ENCODE measurements at regions not wholly inside any gene's neighbourhood (a gene's known extent, or its start where the extent isn't known, plus 50 kb on each side); places are given as distances from the start of the nearest gene placed in this dataset.

DNA sequence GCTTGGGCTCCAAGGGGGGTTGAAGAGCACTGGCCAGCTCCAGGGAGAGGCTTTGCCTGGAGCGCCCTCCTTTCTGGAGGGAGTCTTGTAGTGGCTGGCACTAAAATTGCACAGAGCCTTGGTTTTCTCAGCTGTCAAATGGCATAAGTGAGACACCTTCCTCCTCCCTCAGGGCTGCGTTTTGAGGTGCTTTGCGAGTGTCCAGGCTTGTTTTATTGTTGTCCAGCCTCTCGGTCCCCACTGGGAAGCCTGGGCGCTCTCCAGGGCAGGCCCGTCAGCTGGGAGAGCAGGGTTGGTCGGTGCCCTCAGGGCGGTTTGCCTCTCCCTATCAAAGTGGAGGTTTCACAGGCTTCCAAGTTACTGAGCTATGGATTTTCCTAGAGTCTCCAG lies 149.3 kb upstream of the B3GAT1 start:
- CTCF ChIA-PET = interaction anchor here (1.5 kb wide), 1 partner anchor 13 kb away, joined by 3 read pairs; no protein-coding TSS in a partner anchor
- TF ChIP-seq CTBP1 (IDR thresholded peaks at IDR 0.05; ENCODE audit: borderline replicate concordance) (no peak), ARNT (IDR thresholded peaks at IDR 0.05) (no peak), NFRKB (IDR thresholded peaks at IDR 0.05) (no peak), ELF4 (IDR thresholded peaks at IDR 0.05) (no peak), HDGF (IDR thresholded peaks at IDR 0.05; ENCODE audit: borderline replicate concordance) (no peak), SP1 (IDR thresholded peaks at IDR 0.05) (no peak), FOXA1 (IDR thresholded peaks at IDR 0.05) (no peak), LEF1 (IDR thresholded peaks at IDR 0.05; ENCODE audit: borderline replicate concordance) (no peak), FOXM1 (IDR thresholded peaks at IDR 0.05; ENCODE audit: borderline replicate concordance) (no peak), SUZ12 (IDR thresholded peaks at IDR 0.05) (no peak)
- TF ChIP-seq, protein P1, sequence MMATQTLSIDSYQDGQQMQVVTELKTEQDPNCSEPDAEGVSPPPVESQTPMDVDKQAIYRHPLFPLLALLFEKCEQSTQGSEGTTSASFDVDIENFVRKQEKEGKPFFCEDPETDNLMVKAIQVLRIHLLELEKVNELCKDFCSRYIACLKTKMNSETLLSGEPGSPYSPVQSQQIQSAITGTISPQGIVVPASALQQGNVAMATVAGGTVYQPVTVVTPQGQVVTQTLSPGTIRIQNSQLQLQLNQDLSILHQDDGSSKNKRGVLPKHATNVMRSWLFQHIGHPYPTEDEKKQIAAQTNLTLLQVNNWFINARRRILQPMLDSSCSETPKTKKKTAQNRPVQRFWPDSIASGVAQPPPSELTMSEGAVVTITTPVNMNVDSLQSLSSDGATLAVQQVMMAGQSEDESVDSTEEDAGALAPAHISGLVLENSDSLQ (IDR thresholded peaks at IDR 0.05) = no peak
- POLR2A ChIA-PET = no interaction called here
- no peak for DNase-seq (ENCODE audit: extremely low spot score)

DNA sequence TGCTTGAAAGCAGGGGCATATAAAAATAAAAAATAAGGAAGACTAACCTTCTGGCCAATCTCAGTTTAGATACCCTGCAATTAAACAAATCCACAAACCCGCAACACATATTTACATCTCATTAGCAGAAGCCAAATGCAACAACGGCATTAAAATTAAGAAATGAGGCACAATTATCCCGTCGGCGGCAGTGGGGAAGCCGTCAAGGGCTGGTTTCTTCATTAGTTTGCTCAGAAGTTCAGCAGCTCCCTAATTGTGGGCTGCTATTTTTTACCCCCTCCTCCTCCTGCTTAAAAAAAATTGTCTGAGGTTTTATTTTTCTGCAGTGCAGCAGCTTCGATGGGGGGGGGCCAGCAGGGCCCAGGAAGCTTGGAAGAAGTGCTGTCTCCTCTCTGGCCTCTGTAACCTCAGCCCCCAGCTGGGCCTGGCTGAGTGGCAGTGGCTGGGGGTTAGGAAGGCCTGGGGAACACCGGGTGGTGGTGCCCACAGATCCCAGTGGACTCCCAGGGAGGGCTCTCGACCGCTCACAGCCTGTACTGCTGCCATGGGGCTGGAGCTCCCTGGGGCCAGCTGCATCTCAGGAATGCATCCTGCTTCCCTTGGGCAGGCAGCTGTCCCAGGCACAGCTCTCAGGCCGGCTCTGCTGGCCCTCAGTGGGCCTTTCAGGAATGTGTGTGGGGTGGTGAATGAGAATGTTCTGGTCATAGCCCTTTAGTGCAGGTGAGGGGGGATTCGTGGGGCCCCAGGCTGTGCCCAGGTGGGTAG lies 148.7 kb upstream of the B3GAT1 start:
- DNase-seq (ENCODE audit: extremely low spot score) = no peak
- TF ChIP-seq ELF4 (IDR thresholded peaks at IDR 0.05) (no peak), SUZ12 (IDR thresholded peaks at IDR 0.05) (no peak), FOXK2 (IDR thresholded peaks at IDR 0.05) (no peak), CTBP1 (IDR thresholded peaks at IDR 0.05; ENCODE audit: borderline replicate concordance) (no peak), NFRKB (IDR thresholded peaks at IDR 0.05) (no peak), FOXM1 (IDR thresholded peaks at IDR 0.05; ENCODE audit: borderline replicate concordance) (no peak), HDGF (IDR thresholded peaks at IDR 0.05; ENCODE audit: borderline replicate concordance) (no peak), TARDBP (IDR thresholded peaks at IDR 0.05) (no peak), LEF1 (IDR thresholded peaks at IDR 0.05; ENCODE audit: borderline replicate concordance) (no peak), ARNT (IDR thresholded peaks at IDR 0.05) (no peak), L3MBTL2 (conservative IDR thresholded peaks at IDR 0.05) (no peak), ZNF384 (IDR thresholded peaks at IDR 0.05) (no peak), SP1 (IDR thresholded peaks at IDR 0.05) (no peak), BHLHE40 (IDR thresholded peaks at IDR 0.05; ENCODE audit: borderline replicate concordance) (no peak), FOXA1 (IDR thresholded peaks at IDR 0.05) (no peak)
- TF ChIP-seq, protein P1 (IDR thresholded peaks at IDR 0.05) = no peak
- ChIA-PET CTCF (interaction anchor here (1.5 kb wide), 1 partner anchor 14 kb away, joined by 3 read pairs; no protein-coding TSS in a partner anchor), POLR2A (no interaction called here)

DNA sequence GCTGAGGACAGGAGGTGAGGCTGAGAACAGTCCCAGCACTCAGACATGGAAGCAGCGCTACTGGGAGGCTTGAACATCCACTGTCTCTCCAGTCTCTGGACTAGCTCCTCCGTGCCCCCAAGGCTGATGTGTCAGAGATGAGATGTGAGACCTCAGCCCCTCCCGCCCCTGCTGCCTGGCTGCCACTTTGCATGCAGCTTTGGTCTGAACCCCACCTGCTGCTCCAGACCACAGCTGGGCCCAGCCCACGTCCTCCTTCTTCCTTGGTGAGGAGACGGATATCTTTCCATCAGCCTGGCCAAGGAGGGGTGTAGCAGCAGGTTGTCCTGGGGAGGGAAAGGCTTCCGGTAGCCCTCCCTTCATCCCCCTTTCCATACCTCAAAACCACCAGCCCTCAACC lies 148.0 kb upstream of the B3GAT1 start:
- POLR2A ChIA-PET = no interaction called here
- TF ChIP-seq ARNT (IDR thresholded peaks at IDR 0.05) (no peak), FOXA1 (IDR thresholded peaks at IDR 0.05) (no peak), TARDBP (IDR thresholded peaks at IDR 0.05) (no peak), NFRKB (IDR thresholded peaks at IDR 0.05) (no peak), ZNF384 (IDR thresholded peaks at IDR 0.05) (no peak), FOXM1 (IDR thresholded peaks at IDR 0.05; ENCODE audit: borderline replicate concordance) (no peak), CTBP1 (IDR thresholded peaks at IDR 0.05; ENCODE audit: borderline replicate concordance) (no peak), FOXK2 (IDR thresholded peaks at IDR 0.05) (no peak), HDGF (IDR thresholded peaks at IDR 0.05; ENCODE audit: borderline replicate concordance) (no peak), SUZ12 (IDR thresholded peaks at IDR 0.05) (no peak), L3MBTL2 (conservative IDR thresholded peaks at IDR 0.05) (no peak), SP1 (IDR thresholded peaks at IDR 0.05) (no peak)
- TF ChIP-seq, protein P1 (IDR thresholded peaks at IDR 0.05) = no peak
- CTCF ChIA-PET = interaction anchor here (0.7 to 1.5 kb wide), 2 partner anchors 14 to 318 kb away, joined by 3 read pairs; no protein-coding TSS in a partner anchor
- DNase-seq (ENCODE audit: extremely low spot score) = no peak

DNA sequence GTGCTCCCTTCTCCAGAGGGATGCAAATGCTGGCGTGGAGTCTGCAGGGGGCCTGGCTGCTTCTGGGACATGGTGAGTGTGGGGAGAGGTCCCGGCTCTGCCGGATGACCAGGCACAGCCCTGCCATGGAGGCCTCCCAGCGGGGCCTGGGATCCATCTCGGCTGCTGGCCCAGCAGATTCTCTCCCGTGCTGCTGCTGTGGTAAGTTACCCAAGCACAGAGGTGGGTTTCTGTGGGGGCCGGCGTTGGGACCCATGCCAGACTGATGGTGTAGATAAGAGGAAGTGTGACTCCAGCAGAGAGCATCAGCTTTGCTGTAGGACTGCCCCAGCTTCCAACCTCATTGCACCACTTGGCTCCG lies 147.5 kb upstream of the B3GAT1 start:
- no peak for TF ChIP-seq ARNT (IDR thresholded peaks at IDR 0.05)
- TF ChIP-seq SP1 (IDR thresholded peaks at IDR 0.05) = no peak
- no peak for TF ChIP-seq BHLHE40 (IDR thresholded peaks at IDR 0.05; ENCODE audit: borderline replicate concordance)
- TF ChIP-seq NFRKB (IDR thresholded peaks at IDR 0.05) = no peak
- TF ChIP-seq FOXA1 (IDR thresholded peaks at IDR 0.05) = no peak
- no peak for TF ChIP-seq CTBP1 (IDR thresholded peaks at IDR 0.05; ENCODE audit: borderline replicate concordance)
- no peak for TF ChIP-seq ZNF384 (IDR thresholded peaks at IDR 0.05)
- TF ChIP-seq TARDBP (IDR thresholded peaks at IDR 0.05) = no peak
- TF ChIP-seq L3MBTL2 (conservative IDR thresholded peaks at IDR 0.05) = no peak
- no peak for TF ChIP-seq SUZ12 (IDR thresholded peaks at IDR 0.05)
- ChIA-PET POLR2A (no interaction called here), CTCF (interaction anchor here (0.7 kb wide), 1 partner anchor 318 kb away, joined by 3 read pairs; no protein-coding TSS in a partner anchor)
- DNase-seq (ENCODE audit: extremely low spot score) = no peak

DNA sequence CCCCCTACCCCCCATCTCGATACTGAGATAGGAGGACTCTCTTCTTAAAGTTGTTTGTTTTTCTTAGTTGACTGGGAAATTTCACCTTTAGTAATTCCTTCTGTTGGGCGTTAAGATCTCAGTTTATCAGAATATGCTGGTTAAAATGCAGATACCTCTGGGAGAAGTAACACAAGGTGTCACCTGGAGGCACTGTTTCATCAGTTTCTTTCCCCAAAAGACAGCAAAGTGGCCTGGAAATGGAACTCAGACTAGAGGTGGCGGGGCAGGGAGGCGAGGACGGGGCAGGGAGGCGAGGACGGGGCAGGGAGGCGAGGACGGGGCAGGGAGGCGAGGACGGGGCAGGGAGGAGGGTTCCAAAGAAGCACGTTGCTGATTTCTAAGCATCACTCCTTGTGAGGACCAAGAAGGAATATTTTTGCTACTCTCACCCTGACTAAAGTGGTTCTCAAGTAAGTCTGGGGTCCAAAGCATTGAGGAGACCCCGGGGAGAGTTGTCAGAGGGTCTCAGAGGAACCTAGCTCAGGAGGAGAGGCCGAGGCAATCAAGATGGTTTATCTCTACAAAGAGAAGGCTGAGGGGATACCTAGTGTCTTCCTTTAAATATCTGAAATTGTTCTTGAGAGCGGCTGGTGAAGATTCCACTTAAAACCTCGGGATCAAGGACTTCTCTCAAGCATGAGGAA lies 147.0 kb upstream of the B3GAT1 start:
- TF ChIP-seq ELF4 (IDR thresholded peaks at IDR 0.05) = no peak
- no peak for TF ChIP-seq CTBP1 (IDR thresholded peaks at IDR 0.05; ENCODE audit: borderline replicate concordance)
- TF ChIP-seq ARNT (IDR thresholded peaks at IDR 0.05) = no peak
- no peak for TF ChIP-seq SUZ12 (IDR thresholded peaks at IDR 0.05)
- no peak for TF ChIP-seq SP1 (IDR thresholded peaks at IDR 0.05)
- TF ChIP-seq, protein P1 (IDR thresholded peaks at IDR 0.05) = no peak
- no peak for TF ChIP-seq NFRKB (IDR thresholded peaks at IDR 0.05)
- TF ChIP-seq FOXM1 (IDR thresholded peaks at IDR 0.05; ENCODE audit: borderline replicate concordance) = no peak
- TF ChIP-seq FOXK2 (IDR thresholded peaks at IDR 0.05) = no peak
- no peak for TF ChIP-seq TARDBP (IDR thresholded peaks at IDR 0.05)
- TF ChIP-seq HDGF (IDR thresholded peaks at IDR 0.05; ENCODE audit: borderline replicate concordance) = no peak
- no peak for TF ChIP-seq ZNF384 (IDR thresholded peaks at IDR 0.05)
- no peak for TF ChIP-seq BHLHE40 (IDR thresholded peaks at IDR 0.05; ENCODE audit: borderline replicate concordance)
- ChIA-PET POLR2A (no interaction called here), CTCF (interaction anchor here (0.6 kb wide), 1 partner anchor 58 kb away, joined by 3 read pairs; no protein-coding TSS in a partner anchor)
- DNase-seq (ENCODE audit: extremely low spot score) = no peak
